HL-60 (cell line): ENCODE measurements at regions not wholly inside any gene's neighbourhood (a gene's known extent, or its start where the extent isn't known, plus 50 kb on each side); places are given as distances from the start of the nearest gene placed in this dataset.

ENCODE experiments used
- DNase-seq, 2 experiments: peaks; one replicate each; pipeline ENCODE4 v3.0.0-alpha.2; 2010 to 2020; ENCODE audit warnings: low read depth in 1 of 2, low spot score in 1 of 2
- H3K27ac ChIP-seq: fragments of 250-450 bp; sonication (Bioruptor Pico); replicated peaks from 2 replicates; pipeline ENCODE4 v1.5.1; 2020; ENCODE audit warnings: mild to moderate bottlenecking, moderate library complexity
- H3K27me3 ChIP-seq: fragments of 250-450 bp; sonication (Bioruptor Pico); 2 replicates; pipeline ENCODE4 v1.5.1; 2021; ENCODE audit warnings: mild to moderate bottlenecking, moderate library complexity; ENCODE audit not compliant: insufficient read depth, poor library complexity, severe bottlenecking
- H3K4me3 ChIP-seq: replicated peaks from 2 replicates; pipeline ENCODE4 v1.5.1; 2011; ENCODE audit warnings: mild to moderate bottlenecking, control low read depth, low read length; ENCODE audit not compliant: insufficient read depth
- GABPA ChIP-seq: IDR thresholded peaks from 2 replicates; pipeline ENCODE4 v1.6.1; 2012; ENCODE audit warnings: low read depth
- POLR2AphosphoS5 ChIP-seq: IDR thresholded peaks from 2 replicates; pipeline ENCODE4 v1.6.1; 2012; ENCODE audit warnings: low read depth
- REST ChIP-seq: IDR thresholded peaks from 2 replicates; pipeline ENCODE4 v1.6.1; 2012; ENCODE audit warnings: low read depth; ENCODE audit not compliant: insufficient replicate concordance
- SPI1 ChIP-seq: IDR thresholded peaks from 2 replicates; pipeline ENCODE4 v1.6.1; 2012; ENCODE audit warnings: low read depth, mild to moderate bottlenecking, borderline replicate concordance
- TF ChIP-seq, protein P1 (sequence below): IDR thresholded peaks from one replicate; pipeline ENCODE4 v1.5.1; 2011; ENCODE audit warnings: low read length, control low read depth, inconsistent platforms; ENCODE audit not compliant: insufficient read depth

- H3K27me3 ChIP-seq, result no peaks in the 10 kb centered on the region
- TF ChIP-seq, protein P1, sequence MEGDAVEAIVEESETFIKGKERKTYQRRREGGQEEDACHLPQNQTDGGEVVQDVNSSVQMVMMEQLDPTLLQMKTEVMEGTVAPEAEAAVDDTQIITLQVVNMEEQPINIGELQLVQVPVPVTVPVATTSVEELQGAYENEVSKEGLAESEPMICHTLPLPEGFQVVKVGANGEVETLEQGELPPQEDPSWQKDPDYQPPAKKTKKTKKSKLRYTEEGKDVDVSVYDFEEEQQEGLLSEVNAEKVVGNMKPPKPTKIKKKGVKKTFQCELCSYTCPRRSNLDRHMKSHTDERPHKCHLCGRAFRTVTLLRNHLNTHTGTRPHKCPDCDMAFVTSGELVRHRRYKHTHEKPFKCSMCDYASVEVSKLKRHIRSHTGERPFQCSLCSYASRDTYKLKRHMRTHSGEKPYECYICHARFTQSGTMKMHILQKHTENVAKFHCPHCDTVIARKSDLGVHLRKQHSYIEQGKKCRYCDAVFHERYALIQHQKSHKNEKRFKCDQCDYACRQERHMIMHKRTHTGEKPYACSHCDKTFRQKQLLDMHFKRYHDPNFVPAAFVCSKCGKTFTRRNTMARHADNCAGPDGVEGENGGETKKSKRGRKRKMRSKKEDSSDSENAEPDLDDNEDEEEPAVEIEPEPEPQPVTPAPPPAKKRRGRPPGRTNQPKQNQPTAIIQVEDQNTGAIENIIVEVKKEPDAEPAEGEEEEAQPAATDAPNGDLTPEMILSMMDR, result no peak
- TF ChIP-seq REST, result no peak
- no peak for TF ChIP-seq POLR2AphosphoS5
- TF ChIP-seq GABPA, result no peak
- TF ChIP-seq SPI1, result no peak
- H3K27ac ChIP-seq, result no peak overlapping the region
- H3K4me3 ChIP-seq, result no peak overlapping the region
- no peak for DNase-seq
Measured at GRCh38 chr12:77630344-77630743, 200.3 kb upstream of the NAV3 start.

GRCh38 chr12:77629141-77629540, 201.6 kb upstream of the NAV3 start:
- no peaks in the 10 kb centered on the region for H3K27me3 ChIP-seq
- H3K27ac ChIP-seq, result no peak overlapping the region
- no peak overlapping the region for H3K4me3 ChIP-seq
- TF ChIP-seq GABPA, result no peak
- TF ChIP-seq, protein P1, result no peak
- TF ChIP-seq POLR2AphosphoS5, result no peak
- no peak for TF ChIP-seq SPI1
- TF ChIP-seq REST, result no peak
- no peak for DNase-seq

- TF ChIP-seq, protein P1, result no peak
- no peak for TF ChIP-seq POLR2AphosphoS5
- TF ChIP-seq GABPA, result no peak
- no peak for TF ChIP-seq REST
- no peak for TF ChIP-seq SPI1
- Histone ChIP-seq H3K4me3 (no peak overlapping the region), H3K27me3 (no peaks in the 10 kb centered on the region), H3K27ac (no peak overlapping the region)
- no peak for DNase-seq
Measured at GRCh38 chr12:77625441-77625840, 205.3 kb upstream of the NAV3 start.
